Lung (tissue), 11 donors: ENCODE measurements at regions not wholly inside any gene's neighbourhood (a gene's known extent, or its start where the extent isn't known, plus 50 kb on each side); places are given as distances from the start of the nearest gene placed in this dataset.
"Not testable (repeated sequence)": the region's sequence is repeated elsewhere in the genome, so short reads cannot be mapped to it uniquely, and the experiment has no call there.

ENCODE experiments used
- ATAC-seq: fragments of 200-7000 bp; cut with Tn5 transposase; one replicate; pipeline ENCODE4 v1.9.1; 2020; ENCODE audit warnings: moderate number of reproducible peaks; ENCODE audit not compliant: insufficient read depth, low FRiP score
- DNase-seq, 3 donors: peaks; one replicate each; pipeline ENCODE4 v3.0.0-alpha.2; 2013 to 2017
- H3K27ac ChIP-seq, 2 donors: one replicate each; pipeline ENCODE4 v1.5.1; 2013; ENCODE audit warnings: mild to moderate bottlenecking in 2 of 2, moderate library complexity in 2 of 2, control low read depth in 1 of 2, inconsistent platforms in 1 of 2, low read depth in 1 of 2, low read length in 1 of 2
- H3K27me3 ChIP-seq, 3 donors: one replicate each; pipeline ENCODE4 v1.5.1; 2013; ENCODE audit warnings: low read length in 2 of 3; ENCODE audit not compliant: control insufficient read depth in 3 of 3, insufficient read depth in 3 of 3
- H3K36me3 ChIP-seq, 4 donors: one replicate each; pipeline ENCODE4 v1.5.1; 2013; ENCODE audit warnings: low read length in 4 of 4, mild to moderate bottlenecking in 1 of 4, moderate library complexity in 1 of 4; ENCODE audit not compliant: control insufficient read depth in 4 of 4, insufficient read depth in 4 of 4
- H3K4me1 ChIP-seq, 5 donors: one replicate each; pipeline ENCODE4 v1.5.1; 2013; ENCODE audit warnings: low read length in 5 of 5, mild to moderate bottlenecking in 2 of 5, moderate library complexity in 1 of 5; ENCODE audit not compliant: control insufficient read depth in 5 of 5, insufficient read depth in 5 of 5
- H3K4me3 ChIP-seq: one replicate; pipeline ENCODE4 v1.5.1; 2013; ENCODE audit warnings: mild to moderate bottlenecking, control low read depth, moderate library complexity
- H3K9ac ChIP-seq, 2 donors: one replicate each; pipeline ENCODE4 v1.5.1; 2013; ENCODE audit warnings: low read length in 2 of 2, control low read depth in 1 of 2; ENCODE audit not compliant: insufficient read depth in 1 of 2
- H3K9me3 ChIP-seq, 4 donors: one replicate each; pipeline ENCODE4 v1.5.1; 2013; ENCODE audit warnings: low read length in 3 of 4, mild to moderate bottlenecking in 1 of 4, moderate library complexity in 1 of 4; ENCODE audit not compliant: control insufficient read depth in 4 of 4, insufficient read depth in 3 of 4
- WGBS, 2 donors: extraction: QIAGEN DNeasy Blood & Tissue Kit; methylation state at CpG; one replicate each; pipeline ENCODE4 v1.1.7; 2013; 5-methylcytosine and 5-hydroxymethylcytosine counted together
- TF ChIP-seq, protein P1 (sequence below): IDR thresholded peaks from 2 replicates; pipeline ENCODE4 v1.5.1; 2012; ENCODE audit warnings: mild to moderate bottlenecking; ENCODE audit errors: control extremely low read depth, extremely low read depth
- donor health status: control.
- donor health status: control.
- donor health status: Bipolar disorder and iron deficiency.
- donor health status: healthy.
- donor health status: DM: yes; HTN: yes; CAD: no.

DNA sequence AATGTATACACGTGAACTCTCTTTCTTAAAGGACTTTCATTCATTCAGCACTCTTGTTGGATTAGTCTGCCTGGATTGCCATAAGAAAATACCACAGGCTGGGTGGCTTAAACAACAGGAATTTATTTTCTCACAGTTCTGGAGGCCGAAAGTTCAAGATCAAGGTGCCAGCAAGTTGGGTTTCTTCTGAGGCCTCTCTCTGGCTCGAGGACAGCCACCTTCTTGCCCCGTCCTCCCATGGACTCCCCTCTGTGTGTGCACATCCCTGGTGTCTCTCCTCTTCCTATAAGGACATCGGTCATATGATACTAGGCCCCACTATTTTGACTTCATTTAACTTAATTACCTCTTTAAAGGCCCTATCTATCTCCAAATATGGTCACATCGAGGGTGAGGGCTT, 110.4 kb upstream of the BMPER start:
- no peaks in the 10 kb centered on the region for H3K9me3 ChIP-seq
- no peaks in the 10 kb centered on the region for H3K4me1 ChIP-seq
- ATAC-seq (no peak), DNase-seq (no peak)
- no peaks in the 10 kb centered on the region for H3K27me3 ChIP-seq
- no peak overlapping the region for H3K4me3 ChIP-seq
- TF ChIP-seq, protein P1, sequence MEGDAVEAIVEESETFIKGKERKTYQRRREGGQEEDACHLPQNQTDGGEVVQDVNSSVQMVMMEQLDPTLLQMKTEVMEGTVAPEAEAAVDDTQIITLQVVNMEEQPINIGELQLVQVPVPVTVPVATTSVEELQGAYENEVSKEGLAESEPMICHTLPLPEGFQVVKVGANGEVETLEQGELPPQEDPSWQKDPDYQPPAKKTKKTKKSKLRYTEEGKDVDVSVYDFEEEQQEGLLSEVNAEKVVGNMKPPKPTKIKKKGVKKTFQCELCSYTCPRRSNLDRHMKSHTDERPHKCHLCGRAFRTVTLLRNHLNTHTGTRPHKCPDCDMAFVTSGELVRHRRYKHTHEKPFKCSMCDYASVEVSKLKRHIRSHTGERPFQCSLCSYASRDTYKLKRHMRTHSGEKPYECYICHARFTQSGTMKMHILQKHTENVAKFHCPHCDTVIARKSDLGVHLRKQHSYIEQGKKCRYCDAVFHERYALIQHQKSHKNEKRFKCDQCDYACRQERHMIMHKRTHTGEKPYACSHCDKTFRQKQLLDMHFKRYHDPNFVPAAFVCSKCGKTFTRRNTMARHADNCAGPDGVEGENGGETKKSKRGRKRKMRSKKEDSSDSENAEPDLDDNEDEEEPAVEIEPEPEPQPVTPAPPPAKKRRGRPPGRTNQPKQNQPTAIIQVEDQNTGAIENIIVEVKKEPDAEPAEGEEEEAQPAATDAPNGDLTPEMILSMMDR: no peak
- WGBS, 2 donors: 92 to 94% methylated on average over 6 of the region's 6 CpGs
- no peak overlapping the region for H3K27ac ChIP-seq
- no peaks in the 10 kb centered on the region for H3K36me3 ChIP-seq
- H3K9ac ChIP-seq: no peak overlapping the region

DNA sequence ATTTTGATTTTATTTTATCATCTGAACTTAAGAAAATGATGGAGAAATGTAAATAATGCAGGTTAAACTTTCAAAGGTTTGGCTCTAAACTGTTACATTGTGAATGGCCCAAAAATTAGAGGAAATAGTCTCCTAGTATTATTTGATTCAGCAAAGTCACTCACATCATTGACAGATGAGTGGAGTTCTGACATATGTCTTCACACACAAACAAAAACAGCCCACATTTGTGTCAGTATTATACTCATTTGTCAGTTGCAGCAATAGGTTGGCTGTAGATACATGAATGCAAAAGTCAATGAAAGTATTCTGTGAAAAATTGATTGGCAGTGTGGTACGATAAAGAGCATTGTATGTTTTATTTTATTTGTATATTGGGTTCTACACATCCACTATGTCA, 108.8 kb upstream of the BMPER start:
- WGBS, 2 donors: 97% methylated on average over 1 of the region's 1 CpG
- no peak for ATAC-seq
- no peaks in the 10 kb centered on the region for H3K4me1 ChIP-seq
- no peak overlapping the region for H3K4me3 ChIP-seq
- no peaks in the 10 kb centered on the region for H3K36me3 ChIP-seq
- TF ChIP-seq, protein P1: no peak
- no peaks in the 10 kb centered on the region for H3K27me3 ChIP-seq
- H3K9ac ChIP-seq: no peak overlapping the region
- DNase-seq: no peak
- H3K27ac ChIP-seq: no peak overlapping the region
- peaks cover 0 to 4% (median 0%) of the 10 kb centered on the region in 4 donors for H3K9me3 ChIP-seq

DNA sequence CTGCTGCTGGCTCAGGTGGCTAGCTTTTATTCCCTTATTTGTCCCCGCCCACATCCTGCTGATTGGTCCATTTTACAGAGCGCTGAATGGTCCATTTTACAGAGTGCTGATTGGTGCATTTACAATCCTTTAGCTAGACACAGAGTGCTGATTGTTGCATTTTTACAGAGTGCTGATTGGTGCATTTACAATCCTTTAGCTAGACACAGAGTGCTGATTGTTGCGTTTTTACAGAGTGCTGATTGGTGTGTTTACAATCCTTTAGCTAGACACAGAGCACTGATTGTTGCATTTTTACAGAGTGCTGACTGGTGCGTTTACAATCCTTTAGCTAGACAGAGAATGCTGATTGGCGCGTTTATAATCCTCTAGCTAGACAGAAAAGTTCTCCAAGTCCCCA, 107.8 kb upstream of the BMPER start:
- 97 to 99% methylated on average over 6 of the region's 6 CpGs for WGBS, 2 donors
- not testable (repeated sequence) for H3K36me3 ChIP-seq, ATAC-seq

DNA sequence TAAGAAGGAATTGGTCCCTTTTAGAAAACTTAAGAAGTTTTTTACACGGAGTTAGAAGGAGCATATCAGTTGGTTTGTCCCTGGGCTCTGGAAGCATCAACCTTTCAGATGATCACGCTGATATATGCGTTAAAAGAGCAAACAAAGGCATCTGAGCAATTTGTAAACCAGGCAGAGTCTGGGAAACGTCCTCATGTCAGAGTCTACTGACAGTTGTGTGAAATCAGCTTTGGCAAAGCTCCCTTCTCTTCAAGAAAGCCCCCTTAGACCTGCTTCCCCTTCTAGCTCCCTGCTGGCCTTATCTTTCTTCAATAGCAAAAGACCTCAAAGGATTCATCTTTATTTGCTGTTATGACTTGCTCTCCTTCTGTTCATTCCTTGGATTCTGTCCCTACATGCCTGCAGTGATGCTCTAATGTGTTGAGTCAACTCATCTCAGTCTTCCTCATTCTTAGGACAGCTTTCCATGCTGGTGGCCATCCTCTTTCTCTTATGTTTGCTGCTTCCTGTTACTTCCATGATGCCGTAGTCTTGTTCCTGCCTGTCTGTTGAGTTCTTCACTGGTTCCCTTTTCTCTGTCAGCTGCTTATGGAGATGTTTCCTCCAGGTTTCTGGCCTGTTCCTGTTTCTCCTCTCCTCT, 106.5 kb upstream of the BMPER start:
- Histone ChIP-seq H3K4me3 (no peak overlapping the region), H3K4me1 (peaks cover 0 to 14% (median 0%) of the 10 kb centered on the region in 5 donors), H3K27me3 (no peaks in the 10 kb centered on the region), H3K9me3 (peaks cover 0 to 4% (median 0%) of the 10 kb centered on the region in 4 donors), H3K27ac (no peak overlapping the region), H3K9ac (no peak overlapping the region), H3K36me3 (no peaks in the 10 kb centered on the region)
- no peak for DNase-seq
- no peak for ATAC-seq
- TF ChIP-seq, protein P1: no peak
- 61 to 66% methylated on average over 5 of the region's 5 CpGs for WGBS, 2 donors

More for the DNA sequence above, 107.8 kb upstream of the BMPER start:
- H3K4me3 ChIP-seq, H3K4me1 ChIP-seq, DNase-seq, H3K9ac ChIP-seq, H3K27ac ChIP-seq, H3K9me3 ChIP-seq, H3K27me3 ChIP-seq: not testable (repeated sequence)
